HuH-7 (cell line): ENCODE measurements at regions not wholly inside any gene's neighbourhood (a gene's known extent, or its start where the extent isn't known, plus 50 kb on each side); places are given as distances from the start of the nearest gene placed in this dataset.
A peak's percentile ranks its signal among the peaks of the same experiment; 100 is the strongest.

Experiments used
- DNase-seq: peaks from one replicate; pipeline ENCODE4 v3.0.0; 2011; ENCODE audit warnings: low spot score

DNA sequence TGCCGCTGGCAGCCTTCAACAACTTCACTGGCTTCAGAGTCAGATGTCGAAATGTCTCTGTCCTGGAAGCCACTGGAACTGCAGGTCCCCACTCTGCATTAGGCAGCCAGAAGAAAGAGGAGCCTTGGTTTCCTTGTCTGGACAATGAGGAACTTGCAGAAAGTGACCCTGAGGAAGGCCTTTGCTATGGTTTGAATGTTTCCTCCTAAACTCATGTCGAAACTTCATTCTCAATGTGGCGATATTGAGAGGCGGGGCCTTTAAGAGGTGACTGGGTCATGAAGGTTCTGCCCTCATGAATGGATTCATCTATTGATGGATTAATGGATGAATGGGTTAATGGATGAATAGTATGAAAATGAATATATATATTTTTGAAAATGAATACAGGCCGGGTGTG, 61.6 kb upstream of the GPR26 start:
- DNase-seq = no peak

DNA sequence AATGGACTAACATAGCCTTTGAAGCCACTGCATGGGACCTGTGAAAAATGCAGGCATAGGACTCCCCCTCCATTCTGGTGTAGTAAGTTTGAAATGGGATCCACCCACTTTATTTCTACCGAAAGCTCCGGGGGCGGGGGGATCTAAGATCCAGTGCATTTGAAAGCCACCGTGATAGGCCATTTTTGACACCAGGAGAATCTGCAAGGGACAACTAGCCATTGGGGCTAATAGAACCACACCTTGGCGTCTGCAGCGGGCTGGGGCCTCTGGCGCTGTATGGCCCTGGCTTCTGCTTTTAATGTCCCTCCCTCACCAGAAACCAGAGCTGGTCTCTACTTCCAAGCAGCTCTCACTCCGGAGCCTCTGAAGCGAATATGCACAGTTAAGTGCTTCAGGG, 60.1 kb upstream of the GPR26 start:
- no peak for DNase-seq

DNA sequence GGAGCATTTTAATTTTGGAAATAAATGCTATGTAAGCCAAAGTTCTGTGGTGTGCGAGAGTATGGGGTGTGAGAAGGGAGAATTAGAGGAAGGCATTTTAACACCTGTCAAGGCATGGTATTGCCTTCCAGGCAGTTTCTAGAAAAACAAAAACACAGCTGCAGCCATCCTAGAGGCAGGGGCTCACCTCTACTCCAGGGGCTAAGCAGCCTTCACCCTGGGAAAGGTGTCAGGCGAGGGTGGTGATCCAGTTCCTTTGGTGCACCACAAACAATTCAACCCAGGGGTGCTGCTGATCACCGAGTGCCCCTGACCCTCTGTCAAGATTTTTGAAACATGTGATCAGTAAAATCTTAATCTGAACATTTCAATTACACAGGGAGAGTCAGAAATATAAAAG, 59.2 kb upstream of the GPR26 start:
- DNase-seq = no peak

DNA sequence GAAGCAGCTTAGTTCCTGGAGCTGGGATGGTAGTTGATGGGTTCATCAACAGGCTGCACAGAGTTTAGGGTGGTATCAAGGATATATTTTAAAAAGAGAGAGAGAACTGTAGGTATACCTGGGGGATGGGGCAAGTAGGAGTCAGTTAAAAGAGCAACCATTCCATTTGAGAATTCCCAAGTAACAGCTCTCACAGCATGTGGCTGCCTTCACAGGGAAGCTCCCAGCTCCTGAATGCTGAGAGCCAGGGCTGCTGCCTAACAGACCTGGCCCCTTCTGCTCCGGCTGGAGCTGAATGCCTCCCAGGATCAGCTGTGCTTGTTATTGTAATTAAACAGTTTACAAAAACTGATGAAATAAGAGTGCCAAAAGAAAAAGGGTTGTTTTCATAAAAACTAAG, 58.8 kb upstream of the GPR26 start:
- no peak for DNase-seq

DNA sequence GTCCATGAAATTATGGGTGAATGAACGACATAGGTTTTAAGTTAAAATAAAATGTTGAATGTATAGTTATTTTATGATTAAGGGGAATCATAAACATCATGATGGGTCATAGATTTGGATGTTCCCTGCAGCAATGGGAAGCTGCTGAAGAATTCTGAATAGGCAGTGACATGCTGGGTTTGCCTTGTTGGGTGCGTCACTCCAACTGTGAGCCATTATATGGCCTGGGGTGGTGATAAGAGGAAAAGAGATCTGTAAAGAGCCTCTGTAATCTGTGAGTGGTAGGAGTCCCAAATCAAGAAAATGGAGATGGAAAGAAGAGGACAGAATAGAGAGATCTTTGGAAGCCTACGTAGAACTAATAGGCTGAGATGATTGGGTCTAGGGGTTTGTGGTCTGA, 58.1 kb upstream of the GPR26 start:
- DNase-seq = no peak

DNA sequence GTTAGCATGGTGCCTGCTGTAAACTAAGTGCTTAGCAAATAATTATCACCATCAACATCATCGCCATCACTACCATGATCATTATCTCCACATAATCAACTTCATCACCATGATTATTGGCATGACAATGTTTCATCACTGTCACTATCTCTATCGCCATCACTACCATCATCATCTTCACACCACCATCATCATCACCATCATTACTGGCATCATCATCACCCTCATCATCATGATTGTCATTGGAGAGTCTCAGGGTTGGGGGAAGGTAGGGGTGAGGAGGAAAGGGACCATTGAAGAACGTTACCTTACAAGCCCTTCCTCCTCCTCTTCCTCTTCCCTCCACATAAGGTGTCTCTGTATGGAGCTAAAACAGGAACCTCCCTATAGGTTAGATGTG, 54.9 kb upstream of the GPR26 start:
- DNase-seq = no peak

DNA sequence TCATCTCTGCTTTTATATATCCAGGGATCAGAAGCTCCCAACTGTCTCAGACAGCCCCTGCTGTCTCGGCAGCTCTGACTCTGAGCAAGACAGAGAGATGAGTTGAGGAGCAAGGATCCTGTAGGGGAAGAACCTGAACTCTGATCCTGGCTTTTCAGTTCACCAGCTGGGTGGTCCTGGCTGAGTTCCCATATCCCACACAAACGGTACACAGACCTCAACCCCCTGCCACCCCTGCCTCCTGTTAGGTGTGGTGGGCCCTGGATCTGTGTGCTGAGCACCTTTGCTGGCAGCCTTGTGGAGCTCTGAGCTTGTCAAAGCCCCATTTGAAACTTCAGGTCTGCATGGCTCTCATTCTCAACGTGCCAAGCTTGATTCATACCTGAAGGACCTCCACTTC, 54.3 kb upstream of the GPR26 start:
- no peak for DNase-seq

DNA sequence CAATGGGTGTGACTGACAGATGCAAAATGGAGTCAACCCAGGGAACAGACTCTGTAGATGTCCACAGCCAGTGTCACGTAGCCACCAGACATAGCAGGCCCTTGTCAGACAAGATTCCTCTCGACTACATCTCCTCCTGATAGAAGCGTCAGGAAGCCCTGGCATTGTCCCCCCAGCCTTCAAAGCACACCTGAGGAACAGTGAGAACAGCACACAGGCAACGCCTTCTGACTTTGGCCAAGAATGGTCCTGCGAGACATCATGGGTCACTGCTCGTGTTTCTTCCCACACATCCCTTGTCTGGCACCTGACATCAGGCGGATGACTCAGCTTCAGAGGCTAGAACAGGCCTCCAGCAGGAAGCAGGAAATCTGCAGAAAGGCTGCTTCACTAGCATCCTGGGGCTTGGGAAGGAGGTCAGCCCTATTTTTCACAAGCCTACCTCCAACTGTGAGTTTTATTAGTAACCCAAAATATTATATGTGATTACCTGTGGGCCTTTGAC, 52.8 kb upstream of the GPR26 start:
- DNase-seq = no peak

DNA sequence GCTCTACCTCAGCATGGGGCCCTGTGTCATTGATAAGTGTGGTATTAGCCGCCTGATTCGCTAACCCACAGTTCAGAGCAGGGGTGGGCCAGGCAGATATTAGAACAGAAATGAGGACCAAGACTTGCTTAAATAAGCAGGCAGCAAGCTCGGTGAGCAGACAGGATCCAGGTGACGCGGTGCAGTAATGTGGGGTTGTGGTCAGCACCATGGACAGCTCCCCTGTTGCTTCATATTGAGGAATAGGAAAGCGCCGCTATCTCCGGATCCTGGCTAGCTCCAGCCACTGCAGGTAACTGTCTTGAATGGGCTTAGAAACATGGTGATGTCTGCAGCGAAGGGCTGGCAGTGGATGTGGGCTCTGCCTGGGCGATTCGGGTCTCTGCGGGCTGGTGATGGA, 51.3 kb upstream of the GPR26 start:
- peak; percentile 62 for DNase-seq
